HG02763 (cell line): ENCODE measurements at regions not wholly inside any gene's neighbourhood (a gene's known extent, or its start where the extent isn't known, plus 50 kb on each side); places are given as distances from the start of the nearest gene placed in this dataset.
"Not testable (repeated sequence)": the region's sequence is repeated elsewhere in the genome, so short reads cannot be mapped to it uniquely, and the experiment has no call there.

Source experiments
- ATAC-seq: cut with Tn5 transposase; IDR thresholded peaks from one replicate; pipeline ENCODE4 v1.9.1; 2021; ENCODE audit warnings: mild to moderate bottlenecking, moderate library complexity; ENCODE audit not compliant: unreplicated experiment

GRCh38 chr11:128171506-128171905 lies 415.9 kb downstream of the ETS1 start:
- no peak for ATAC-seq

GRCh38 chr11:128165572-128165971 lies 421.8 kb downstream of the ETS1 start:
- ATAC-seq, result no peak

- no peak for ATAC-seq
Observed at GRCh38 chr11:128164080-128164741, 423.1 kb downstream of the ETS1 start.

DNA sequence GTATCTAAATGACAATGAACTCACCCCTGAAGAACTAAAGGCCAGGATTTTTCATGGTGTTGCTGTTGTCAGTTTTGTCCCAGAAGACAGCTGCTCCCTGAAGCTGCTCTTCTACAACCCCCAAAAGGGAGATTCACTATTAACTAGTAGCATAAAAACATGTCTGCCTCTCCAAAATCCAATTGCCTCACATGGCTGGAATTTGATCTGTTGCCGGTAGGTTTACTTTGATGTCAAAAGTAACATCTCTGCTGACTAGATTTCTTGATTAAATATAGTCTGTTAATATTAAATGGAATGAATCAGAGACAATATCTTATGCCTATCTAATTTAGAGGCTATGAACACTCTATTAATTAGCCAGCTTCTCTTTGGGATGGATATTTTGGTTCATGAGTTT lies 425.4 kb downstream of the ETS1 start:
- no peak for ATAC-seq

GRCh38 chr11:128161436-128161835 lies 425.9 kb downstream of the ETS1 start:
- ATAC-seq, result no peak

GRCh38 chr11:128158860-128159259 lies 428.5 kb downstream of the ETS1 start:
- ATAC-seq, result no peak

GRCh38 chr11:128157423-128158298 lies 429.7 kb downstream of the ETS1 start:
- ATAC-seq, result peak; percentile 87

DNA sequence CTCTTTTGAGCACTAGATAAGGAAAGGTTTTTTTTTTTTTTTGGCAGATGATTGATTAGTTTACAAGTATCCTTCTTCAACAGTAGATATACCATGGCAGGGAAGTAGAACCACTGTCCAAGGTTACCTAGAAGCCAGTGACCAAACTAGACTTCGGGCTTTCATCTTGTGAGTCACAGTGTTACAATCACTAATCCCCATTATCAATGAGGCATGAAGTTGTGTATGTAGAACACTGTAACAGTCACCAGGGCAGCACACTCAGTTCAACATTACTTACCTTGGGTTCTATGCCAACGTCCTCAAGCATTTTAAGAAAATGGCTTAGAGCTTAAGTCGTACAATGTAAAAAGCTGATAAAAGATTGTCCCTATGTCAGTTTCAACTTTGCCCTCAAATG lies 430.9 kb downstream of the ETS1 start:
- ATAC-seq, result no peak

GRCh38 chr11:128155590-128155989 lies 431.8 kb downstream of the ETS1 start:
- ATAC-seq, result no peak

GRCh38 chr11:128153697-128154048 lies 433.7 kb downstream of the ETS1 start:
- ATAC-seq, result no peak

DNA sequence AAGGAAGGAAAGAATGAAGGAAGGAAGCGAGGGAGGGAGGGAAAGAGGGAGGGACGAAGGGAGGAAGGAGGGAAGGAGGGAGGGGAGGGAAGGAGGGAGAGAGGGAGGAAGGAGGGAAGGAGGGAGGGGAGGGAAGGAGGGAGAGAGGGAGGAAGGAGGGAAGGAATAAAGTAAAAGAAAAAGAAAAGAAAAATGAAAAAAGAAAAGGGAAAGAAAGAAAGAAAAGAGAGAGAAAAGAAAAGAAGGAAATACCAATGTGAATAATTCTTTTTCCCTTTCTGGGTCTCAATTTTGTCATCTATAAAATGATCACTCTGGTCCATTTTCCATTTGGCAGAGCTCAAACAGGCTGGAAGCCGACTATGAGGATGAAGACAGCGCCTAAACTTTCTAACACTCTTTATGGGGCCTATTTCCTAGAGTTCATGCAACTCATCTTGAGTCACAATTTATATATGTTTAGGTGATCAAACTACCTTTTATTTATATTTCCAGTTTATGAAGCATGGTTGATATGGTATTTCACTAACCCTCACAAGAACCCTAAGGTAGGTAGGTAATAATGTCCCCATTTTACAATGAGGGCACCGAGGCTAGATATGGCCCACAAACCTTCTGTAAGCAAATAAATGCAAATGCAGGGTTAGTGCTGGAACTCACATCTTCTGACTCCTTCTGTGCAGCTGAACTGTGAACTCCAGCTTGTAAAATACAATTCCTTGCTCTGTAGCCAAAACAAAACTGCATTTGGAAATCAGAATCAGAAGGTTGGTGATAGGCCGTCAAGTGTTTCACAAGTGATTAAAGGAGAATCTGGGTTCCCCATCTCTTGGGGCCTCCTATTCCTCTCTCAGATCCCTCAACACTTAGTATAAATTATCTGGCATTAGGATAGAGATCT lies 434.3 kb downstream of the ETS1 start:
- no peak for ATAC-seq

- ATAC-seq, result no peak
Observed at GRCh38 chr11:128151780-128152179, 435.6 kb downstream of the ETS1 start.

- no peak for ATAC-seq
Observed at GRCh38 chr11:128151338-128151737, 436.0 kb downstream of the ETS1 start.

GRCh38 chr11:128148208-128148607 lies 439.1 kb downstream of the ETS1 start:
- no peak for ATAC-seq

GRCh38 chr11:128146926-128147605 lies 440.3 kb downstream of the ETS1 start:
- no peak for ATAC-seq

- not testable (repeated sequence) for ATAC-seq
Observed at GRCh38 chr11:128140293-128140692, 447.1 kb downstream of the ETS1 start.

- no peak for ATAC-seq
Observed at GRCh38 chr11:128135451-128135850, 451.9 kb downstream of the ETS1 start.

GRCh38 chr11:128133501-128133900 lies 453.9 kb downstream of the ETS1 start:
- no peak for ATAC-seq

GRCh38 chr11:128130052-128130451 lies 457.3 kb downstream of the ETS1 start:
- ATAC-seq, result no peak

- no peak for ATAC-seq
Observed at GRCh38 chr11:128125723-128126122, 461.6 kb downstream of the ETS1 start.

GRCh38 chr11:128116885-128117284 lies 470.5 kb downstream of the ETS1 start:
- ATAC-seq, result no peak
